ENCODE measurements at regions not wholly inside any gene's neighbourhood (a gene's known extent, or its start where the extent isn't known, plus 50 kb on each side); places are given as distances from the start of the nearest gene placed in this dataset.
"Not testable (repeated sequence)": the region's sequence is repeated elsewhere in the genome, so short reads cannot be mapped to it uniquely, and the experiment has no call there.

DNA sequence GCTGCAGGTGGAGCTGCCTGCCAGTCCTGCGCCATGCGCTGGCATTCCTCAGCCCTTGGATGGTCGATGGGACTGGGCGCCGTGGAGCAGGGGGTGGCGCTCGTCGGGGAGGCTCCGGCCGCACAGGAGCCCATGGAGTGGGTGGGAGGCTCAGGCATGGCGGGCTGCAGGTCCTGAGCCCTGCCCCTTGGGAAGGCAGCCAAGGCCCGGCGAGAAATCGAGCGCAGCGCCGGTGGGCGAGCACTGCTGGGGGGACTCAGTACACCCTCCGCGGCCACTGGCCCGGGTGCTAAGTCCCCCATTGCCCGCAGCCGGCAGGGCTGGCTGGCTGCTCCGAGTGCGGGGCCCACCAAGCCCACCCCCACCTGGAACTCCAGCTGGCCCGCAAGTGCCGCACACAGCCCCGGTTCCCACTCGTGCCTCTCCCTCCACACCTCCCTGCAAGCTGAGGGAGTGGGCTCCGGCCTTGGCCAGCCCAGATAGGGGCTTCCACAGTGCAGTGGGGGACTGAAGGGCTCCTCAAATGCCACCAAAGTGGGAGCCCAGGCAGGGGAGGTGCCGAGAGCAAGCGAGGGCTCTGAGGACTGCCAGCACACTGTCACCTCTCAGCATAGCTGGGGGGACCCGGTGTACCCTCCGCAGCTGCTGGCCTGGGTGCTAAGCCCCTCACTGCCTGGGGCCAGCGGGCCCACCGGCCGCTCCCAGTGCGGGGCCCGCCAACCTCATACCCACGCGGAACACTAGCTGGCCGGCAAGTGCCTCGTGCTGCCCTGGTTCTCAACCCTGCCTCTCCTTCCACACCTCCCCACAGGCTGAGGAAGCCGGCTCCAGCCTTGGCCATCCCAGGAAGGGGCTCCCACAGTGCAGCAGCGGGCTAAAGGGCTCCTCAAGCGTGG is 742.7 kb downstream of the SOCS6 start:
- H3K4me2 ChIP-seq (ENCODE audit: low read length); H2BK120ac ChIP-seq (ENCODE audit: low read depth, low read length); H3K18ac ChIP-seq (ENCODE audit: low read length); H3K36me3 ChIP-seq (ENCODE audit: control insufficient read depth, insufficient read depth, low read length); H2BK5ac ChIP-seq (ENCODE audit: low read length); H3K79me1 ChIP-seq (ENCODE audit: low read length); H2AK5ac ChIP-seq (ENCODE audit: low read length); H3K4ac ChIP-seq (ENCODE audit: low read depth, low read length); H3K9ac ChIP-seq (ENCODE audit: low read length); H4K8ac ChIP-seq (ENCODE audit: low read depth, low read length); DNase-seq; H3K4me1 ChIP-seq (ENCODE audit: control insufficient read depth, low read depth, low read length); H2BK15ac ChIP-seq (replicated peaks; ENCODE audit: low read depth); H3K56ac ChIP-seq (ENCODE audit: low read length); H3K27ac ChIP-seq (ENCODE audit: low read depth, low read length); H3K27me3 ChIP-seq (ENCODE audit: insufficient read depth, low read length, poor library complexity); H3K79me2 ChIP-seq (ENCODE audit: control insufficient read depth, insufficient read depth, low read length); H3K4me3 ChIP-seq (ENCODE audit: low read length); H4K5ac ChIP-seq (ENCODE audit: low read length); H3K23ac ChIP-seq (ENCODE audit: low read length): not testable (repeated sequence)
- no CpG with 5 or more reads among the region's 46 CpGs for WGBS (ENCODE audit: extremely low coverage, insufficient coverage, low lambda C conversion rate)

DNA sequence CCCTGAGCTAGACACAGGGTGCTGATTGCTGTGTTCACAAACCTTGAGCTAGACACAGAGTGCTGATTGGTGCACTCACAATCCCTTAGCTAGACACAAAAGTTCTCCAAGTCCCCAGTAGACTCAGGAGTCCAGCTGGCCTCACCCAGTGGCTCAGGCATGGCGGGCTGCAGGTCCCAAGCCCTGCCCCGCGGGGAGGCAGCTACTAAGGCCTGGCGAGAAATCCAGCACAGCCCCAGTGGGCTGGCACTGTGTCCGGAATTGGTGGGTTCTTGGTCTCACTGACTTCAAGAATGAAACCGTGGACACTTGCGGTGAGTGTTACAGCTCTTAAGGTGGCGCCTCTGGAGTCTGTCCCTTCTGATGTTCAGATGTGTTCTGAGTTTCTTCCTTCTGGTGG is 741.2 kb downstream of the SOCS6 start:
- H3K27me3 ChIP-seq (ENCODE audit: insufficient read depth, low read length, poor library complexity); H3K23ac ChIP-seq (ENCODE audit: low read length); H3K79me1 ChIP-seq (ENCODE audit: low read length); H4K8ac ChIP-seq (ENCODE audit: low read depth, low read length); H3K56ac ChIP-seq (ENCODE audit: low read length); H2BK5ac ChIP-seq (ENCODE audit: low read length); H2AK5ac ChIP-seq (ENCODE audit: low read length); H3K9ac ChIP-seq (ENCODE audit: low read length); H3K4ac ChIP-seq (ENCODE audit: low read depth, low read length); H3K4me1 ChIP-seq (ENCODE audit: control insufficient read depth, low read depth, low read length); H3K4me3 ChIP-seq (ENCODE audit: low read length); H4K5ac ChIP-seq (ENCODE audit: low read length); H3K4me2 ChIP-seq (ENCODE audit: low read length); H2BK15ac ChIP-seq (replicated peaks; ENCODE audit: low read depth); H2BK120ac ChIP-seq (ENCODE audit: low read depth, low read length); H3K27ac ChIP-seq (ENCODE audit: low read depth, low read length); DNase-seq; H3K79me2 ChIP-seq (ENCODE audit: control insufficient read depth, insufficient read depth, low read length); H3K36me3 ChIP-seq (ENCODE audit: control insufficient read depth, insufficient read depth, low read length); H3K18ac ChIP-seq (ENCODE audit: low read length): not testable (repeated sequence)
- WGBS (ENCODE audit: extremely low coverage, insufficient coverage, low lambda C conversion rate), result no CpG with 5 or more reads among the region's 8 CpGs

DNA sequence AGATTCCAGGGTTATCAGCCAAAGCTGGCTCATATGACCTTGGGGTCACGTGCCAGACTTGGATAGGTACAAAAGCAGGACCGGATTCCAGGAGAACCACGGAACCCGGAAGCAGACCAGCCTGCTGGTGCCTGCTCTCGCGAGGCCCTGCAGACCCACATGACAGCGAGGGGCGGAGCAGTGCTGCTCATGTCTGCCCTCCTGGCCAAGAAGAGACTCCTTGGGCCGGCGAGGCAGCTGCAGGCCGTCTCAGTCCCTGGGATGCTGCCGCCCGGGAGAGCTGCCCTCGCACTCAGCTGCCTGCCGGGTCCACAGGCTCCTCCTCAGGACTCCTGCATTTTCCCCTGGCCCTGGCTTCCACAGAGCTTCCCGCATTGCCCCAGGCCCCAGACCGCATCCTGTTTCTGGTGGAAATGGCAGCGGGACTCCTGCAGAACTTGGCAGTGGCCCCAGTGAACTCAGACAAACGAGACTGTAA is 739.5 kb downstream of the SOCS6 start:
- WGBS (ENCODE audit: extremely low coverage, insufficient coverage, low lambda C conversion rate), result no CpG with 5 or more reads among the region's 19 CpGs
- Histone ChIP-seq H3K27ac (ENCODE audit: low read depth, low read length) (no peak overlapping the region), H3K23ac (ENCODE audit: low read length) (no peak overlapping the region), H3K79me2 (ENCODE audit: control insufficient read depth, insufficient read depth, low read length) (no peaks in the 10 kb centered on the region), H3K9ac (ENCODE audit: low read length) (no peak overlapping the region), H3K79me1 (ENCODE audit: low read length) (no peaks in the 10 kb centered on the region), H3K36me3 (ENCODE audit: control insufficient read depth, insufficient read depth, low read length) (no peaks in the 10 kb centered on the region), H3K4me1 (ENCODE audit: control insufficient read depth, low read depth, low read length) (no peaks in the 10 kb centered on the region), H3K4me3 (ENCODE audit: low read length) (no peak overlapping the region), H3K4ac (ENCODE audit: low read depth, low read length) (no peak overlapping the region), H4K8ac (ENCODE audit: low read depth, low read length) (no peak overlapping the region), H4K5ac (ENCODE audit: low read length) (no peak overlapping the region), H2BK120ac (ENCODE audit: low read depth, low read length) (no peak overlapping the region), H2AK5ac (ENCODE audit: low read length) (no peak overlapping the region), H3K56ac (ENCODE audit: low read length) (no peak overlapping the region), H3K18ac (ENCODE audit: low read length) (no peak overlapping the region), H2BK15ac (replicated peaks; ENCODE audit: low read depth) (no peak overlapping the region), H3K27me3 (ENCODE audit: insufficient read depth, low read length, poor library complexity) (no peaks in the 10 kb centered on the region), H2BK5ac (ENCODE audit: low read length) (no peak overlapping the region), H3K4me2 (ENCODE audit: low read length) (no peak overlapping the region)
- DNase-seq, result peak; percentile 59

DNA sequence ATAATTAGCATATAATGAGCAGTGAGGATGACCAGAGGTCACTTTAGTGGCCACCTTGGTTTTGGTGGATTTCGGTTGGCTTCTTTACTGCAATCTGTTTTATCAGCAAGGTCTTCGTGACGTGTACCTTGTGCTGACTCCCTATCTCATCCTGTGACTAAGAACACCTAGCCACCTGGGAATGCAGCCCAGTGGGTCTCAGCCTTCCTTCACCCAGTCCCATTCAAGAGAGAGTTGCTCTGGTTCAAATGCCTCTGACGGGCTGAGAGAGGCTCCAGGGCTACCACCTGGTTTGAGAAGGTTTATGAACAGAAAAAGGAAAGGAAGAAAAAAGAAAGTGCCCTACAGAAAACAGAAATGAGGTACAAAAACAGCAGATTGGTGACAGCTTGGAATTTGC is 738.7 kb downstream of the SOCS6 start:
- no peak overlapping the region for H3K4me3 ChIP-seq (ENCODE audit: low read length)
- no peaks in the 10 kb centered on the region for H3K79me1 ChIP-seq (ENCODE audit: low read length)
- no CpG with 5 or more reads among the region's 4 CpGs for WGBS (ENCODE audit: extremely low coverage, insufficient coverage, low lambda C conversion rate)
- no peak overlapping the region for H4K5ac ChIP-seq (ENCODE audit: low read length)
- no peak overlapping the region for H3K9ac ChIP-seq (ENCODE audit: low read length)
- no peak overlapping the region for H3K56ac ChIP-seq (ENCODE audit: low read length)
- H3K27ac ChIP-seq (ENCODE audit: low read depth, low read length), result no peak overlapping the region
- no peak overlapping the region for H3K23ac ChIP-seq (ENCODE audit: low read length)
- DNase-seq, result peak; percentile 11
- H3K79me2 ChIP-seq (ENCODE audit: control insufficient read depth, insufficient read depth, low read length), result no peaks in the 10 kb centered on the region
- no peak overlapping the region for H2BK120ac ChIP-seq (ENCODE audit: low read depth, low read length)
- no peak overlapping the region for H2AK5ac ChIP-seq (ENCODE audit: low read length)
- H3K18ac ChIP-seq (ENCODE audit: low read length), result no peak overlapping the region
- no peaks in the 10 kb centered on the region for H3K4me1 ChIP-seq (ENCODE audit: control insufficient read depth, low read depth, low read length)
- H3K4me2 ChIP-seq (ENCODE audit: low read length), result no peak overlapping the region
- no peak overlapping the region for H4K8ac ChIP-seq (ENCODE audit: low read depth, low read length)
- no peaks in the 10 kb centered on the region for H3K27me3 ChIP-seq (ENCODE audit: insufficient read depth, low read length, poor library complexity)
- H3K36me3 ChIP-seq (ENCODE audit: control insufficient read depth, insufficient read depth, low read length), result no peaks in the 10 kb centered on the region
- H2BK15ac ChIP-seq (replicated peaks; ENCODE audit: low read depth), result no peak overlapping the region
- no peak overlapping the region for H3K4ac ChIP-seq (ENCODE audit: low read depth, low read length)
- H2BK5ac ChIP-seq (ENCODE audit: low read length), result no peak overlapping the region

DNA sequence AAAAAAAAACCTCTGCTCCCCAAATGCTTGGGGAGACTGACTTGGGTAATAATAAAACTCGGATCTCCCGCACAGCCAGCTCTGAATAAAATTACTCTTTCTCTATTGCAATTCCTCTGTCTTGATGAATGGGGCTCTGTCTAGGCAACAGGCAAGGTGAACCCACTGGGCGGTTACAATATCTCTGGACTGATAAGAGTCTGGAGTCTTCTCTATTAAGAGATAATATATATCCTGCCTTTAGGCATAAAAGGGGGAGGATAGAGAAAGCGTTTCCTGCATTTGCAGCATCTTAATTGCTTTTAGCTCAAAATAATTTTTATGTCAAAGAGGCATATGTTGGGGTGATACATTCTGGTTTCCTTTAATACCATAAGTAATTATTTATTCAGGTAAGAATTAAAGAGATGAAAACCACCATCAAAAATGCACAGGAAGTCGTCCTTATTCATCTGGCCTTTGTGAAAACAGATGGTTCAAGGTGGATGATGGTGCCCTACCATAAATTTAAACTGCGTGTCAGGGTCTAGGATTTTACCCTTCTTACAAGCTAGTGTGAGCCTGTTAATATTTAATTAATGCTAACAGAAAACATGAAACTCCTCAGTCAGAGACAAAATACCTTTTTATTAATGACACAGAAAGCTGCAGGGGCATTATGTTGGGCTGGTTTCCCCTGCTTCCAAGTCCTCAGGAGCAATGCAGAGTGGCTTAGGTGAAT is 736.8 kb downstream of the SOCS6 start:
- H3K79me2 ChIP-seq (ENCODE audit: control insufficient read depth, insufficient read depth, low read length), result no peaks in the 10 kb centered on the region
- H3K79me1 ChIP-seq (ENCODE audit: low read length), result no peaks in the 10 kb centered on the region
- no peak overlapping the region for H3K4me2 ChIP-seq (ENCODE audit: low read length)
- H3K23ac ChIP-seq (ENCODE audit: low read length), result no peak overlapping the region
- no peak for DNase-seq
- no peak overlapping the region for H4K5ac ChIP-seq (ENCODE audit: low read length)
- H3K36me3 ChIP-seq (ENCODE audit: control insufficient read depth, insufficient read depth, low read length), result no peaks in the 10 kb centered on the region
- H4K8ac ChIP-seq (ENCODE audit: low read depth, low read length), result no peak overlapping the region
- H3K4ac ChIP-seq (ENCODE audit: low read depth, low read length), result no peak overlapping the region
- H2BK15ac ChIP-seq (replicated peaks; ENCODE audit: low read depth), result no peak overlapping the region
- H2BK120ac ChIP-seq (ENCODE audit: low read depth, low read length), result no peak overlapping the region
- no peak overlapping the region for H2BK5ac ChIP-seq (ENCODE audit: low read length)
- H3K4me1 ChIP-seq (ENCODE audit: control insufficient read depth, low read depth, low read length), result no peaks in the 10 kb centered on the region
- H3K27ac ChIP-seq (ENCODE audit: low read depth, low read length), result no peak overlapping the region
- H3K18ac ChIP-seq (ENCODE audit: low read length), result no peak overlapping the region
- no peak overlapping the region for H2AK5ac ChIP-seq (ENCODE audit: low read length)
- no peaks in the 10 kb centered on the region for H3K27me3 ChIP-seq (ENCODE audit: insufficient read depth, low read length, poor library complexity)
- no peak overlapping the region for H3K56ac ChIP-seq (ENCODE audit: low read length)
- H3K9ac ChIP-seq (ENCODE audit: low read length), result no peak overlapping the region
- no CpG with 5 or more reads among the region's 6 CpGs for WGBS (ENCODE audit: extremely low coverage, insufficient coverage, low lambda C conversion rate)
- no peak overlapping the region for H3K4me3 ChIP-seq (ENCODE audit: low read length)
